ENCODE measurements at regions not wholly inside any gene's neighbourhood (a gene's known extent, or its start where the extent isn't known, plus 50 kb on each side); places are given as distances from the start of the nearest gene placed in this dataset.

- TF ChIP-seq, protein P1, sequence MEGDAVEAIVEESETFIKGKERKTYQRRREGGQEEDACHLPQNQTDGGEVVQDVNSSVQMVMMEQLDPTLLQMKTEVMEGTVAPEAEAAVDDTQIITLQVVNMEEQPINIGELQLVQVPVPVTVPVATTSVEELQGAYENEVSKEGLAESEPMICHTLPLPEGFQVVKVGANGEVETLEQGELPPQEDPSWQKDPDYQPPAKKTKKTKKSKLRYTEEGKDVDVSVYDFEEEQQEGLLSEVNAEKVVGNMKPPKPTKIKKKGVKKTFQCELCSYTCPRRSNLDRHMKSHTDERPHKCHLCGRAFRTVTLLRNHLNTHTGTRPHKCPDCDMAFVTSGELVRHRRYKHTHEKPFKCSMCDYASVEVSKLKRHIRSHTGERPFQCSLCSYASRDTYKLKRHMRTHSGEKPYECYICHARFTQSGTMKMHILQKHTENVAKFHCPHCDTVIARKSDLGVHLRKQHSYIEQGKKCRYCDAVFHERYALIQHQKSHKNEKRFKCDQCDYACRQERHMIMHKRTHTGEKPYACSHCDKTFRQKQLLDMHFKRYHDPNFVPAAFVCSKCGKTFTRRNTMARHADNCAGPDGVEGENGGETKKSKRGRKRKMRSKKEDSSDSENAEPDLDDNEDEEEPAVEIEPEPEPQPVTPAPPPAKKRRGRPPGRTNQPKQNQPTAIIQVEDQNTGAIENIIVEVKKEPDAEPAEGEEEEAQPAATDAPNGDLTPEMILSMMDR (optimal IDR thresholded peaks at IDR 0.05 in 1 of 3, IDR thresholded peaks at IDR 0.05 in 1 of 3, conservative IDR thresholded peaks at IDR 0.05 in 1 of 3; ENCODE audit: extremely low read depth in 1 of 3, insufficient read depth in 2 of 3, low read length in 3 of 3): no peak
- no peak for TF ChIP-seq EZH2 (IDR thresholded peaks at IDR 0.05; ENCODE audit: low read length)
Observed at GRCh38 chr2:216911886-216912285, 52.0 kb upstream of the TNP1 start.

All from keratinocyte (primary cell).